HG03520 (cell line): ENCODE measurements at regions not wholly inside any gene's neighbourhood (a gene's known extent, or its start where the extent isn't known, plus 50 kb on each side); places are given as distances from the start of the nearest gene placed in this dataset.

Experiments
- ATAC-seq: cut with Tn5 transposase; IDR thresholded peaks from one replicate; pipeline ENCODE4 v1.9.1; 2021; ENCODE audit warnings: mild to moderate bottlenecking, moderate library complexity; ENCODE audit not compliant: unreplicated experiment

DNA sequence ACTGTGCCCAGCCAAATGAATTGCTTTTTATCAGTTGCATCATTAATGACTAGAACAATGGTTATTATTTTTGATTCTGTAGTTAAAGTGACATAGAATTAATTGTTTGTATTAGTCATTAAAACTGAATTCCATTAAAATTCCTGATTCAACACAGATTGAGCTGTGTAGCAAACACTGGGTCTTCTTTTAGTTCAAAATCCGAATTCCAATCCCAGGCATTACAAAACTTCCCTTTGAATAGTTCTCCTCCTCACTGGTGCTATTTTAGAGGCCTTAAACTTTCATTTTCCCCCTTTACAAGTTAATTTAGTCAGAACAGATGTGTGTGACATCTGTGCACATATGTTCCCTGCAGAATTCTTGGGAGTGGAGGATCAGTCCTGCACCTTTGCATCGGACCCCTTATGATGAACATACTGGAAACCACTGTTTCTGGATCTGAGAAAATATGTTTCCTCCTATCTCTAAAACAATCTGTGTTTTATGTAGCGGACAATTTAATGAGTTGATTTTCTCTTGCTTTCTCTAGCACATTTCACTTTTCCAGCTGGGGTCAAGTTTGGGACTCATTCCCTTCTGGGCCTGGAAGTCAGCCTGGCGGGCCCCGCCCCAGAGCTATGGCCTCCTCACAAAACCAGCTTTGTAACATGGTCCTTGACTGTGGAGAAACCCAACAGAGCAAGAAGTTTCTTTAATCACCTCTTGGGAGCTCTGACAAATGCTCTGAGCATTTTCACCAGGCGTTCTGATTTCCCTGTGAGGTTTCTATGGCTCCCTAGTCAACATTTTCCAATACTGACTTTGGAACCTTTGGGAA, 87.9 kb upstream of the MAMDC2 start:
- ATAC-seq = no peak

DNA sequence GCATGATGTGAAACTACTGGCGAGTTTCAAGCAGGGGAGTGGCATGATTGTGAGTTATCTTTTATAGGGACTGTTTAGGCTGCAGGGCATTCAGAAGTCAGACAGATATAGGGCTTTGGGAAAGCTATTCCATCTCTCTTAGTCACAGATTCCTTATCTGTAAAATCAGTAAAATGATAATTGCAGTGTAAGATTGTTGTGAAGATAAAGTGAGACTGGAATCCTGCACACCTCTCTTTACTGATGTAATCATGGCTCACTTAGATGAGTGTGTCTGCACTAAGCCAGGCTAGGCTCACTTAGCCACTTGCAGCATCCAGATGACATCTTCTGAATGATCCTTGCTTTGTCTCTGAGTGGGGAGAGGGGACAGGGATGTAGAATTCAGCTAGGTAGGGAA, 81.8 kb upstream of the MAMDC2 start:
- ATAC-seq = no peak

DNA sequence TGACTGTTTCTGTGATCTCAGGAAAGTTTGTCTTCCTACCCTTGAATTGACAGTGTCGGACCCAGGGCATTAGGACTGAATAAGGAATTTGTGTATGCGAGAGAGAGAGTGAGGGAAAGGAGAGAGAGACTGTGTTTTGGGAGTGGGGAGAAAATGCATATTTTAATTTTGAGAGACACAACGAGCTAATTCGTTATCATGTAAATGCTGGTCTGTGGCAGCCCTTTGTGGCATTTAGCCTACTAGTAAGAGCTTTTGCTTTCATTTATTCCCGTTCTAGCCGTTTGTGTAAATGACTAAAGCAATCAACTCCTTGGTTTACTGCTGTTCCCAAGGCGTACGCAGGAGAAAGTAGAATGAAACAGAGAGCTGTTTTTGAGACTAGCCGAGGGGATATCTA, 79.8 kb upstream of the MAMDC2 start:
- ATAC-seq = no peak

DNA sequence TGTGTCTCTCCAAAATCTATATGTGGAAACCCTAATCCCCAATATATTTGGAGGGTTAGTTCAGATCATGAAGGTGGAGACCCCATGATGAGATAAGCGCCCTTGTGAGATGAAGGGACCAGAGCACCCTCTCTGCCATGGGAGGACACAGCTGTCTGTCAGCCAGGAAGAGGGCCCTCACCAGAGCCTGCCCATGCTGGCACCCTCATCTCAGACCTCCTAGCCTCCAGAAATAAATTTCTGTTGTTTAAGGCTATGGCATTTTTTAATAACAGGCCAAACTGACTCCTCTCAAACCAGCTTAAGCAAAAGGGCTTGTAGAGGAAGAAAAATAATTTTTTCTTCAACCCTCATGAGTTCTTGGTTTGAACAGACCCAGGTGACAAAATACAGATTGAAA, 79.2 kb upstream of the MAMDC2 start:
- no peak for ATAC-seq

DNA sequence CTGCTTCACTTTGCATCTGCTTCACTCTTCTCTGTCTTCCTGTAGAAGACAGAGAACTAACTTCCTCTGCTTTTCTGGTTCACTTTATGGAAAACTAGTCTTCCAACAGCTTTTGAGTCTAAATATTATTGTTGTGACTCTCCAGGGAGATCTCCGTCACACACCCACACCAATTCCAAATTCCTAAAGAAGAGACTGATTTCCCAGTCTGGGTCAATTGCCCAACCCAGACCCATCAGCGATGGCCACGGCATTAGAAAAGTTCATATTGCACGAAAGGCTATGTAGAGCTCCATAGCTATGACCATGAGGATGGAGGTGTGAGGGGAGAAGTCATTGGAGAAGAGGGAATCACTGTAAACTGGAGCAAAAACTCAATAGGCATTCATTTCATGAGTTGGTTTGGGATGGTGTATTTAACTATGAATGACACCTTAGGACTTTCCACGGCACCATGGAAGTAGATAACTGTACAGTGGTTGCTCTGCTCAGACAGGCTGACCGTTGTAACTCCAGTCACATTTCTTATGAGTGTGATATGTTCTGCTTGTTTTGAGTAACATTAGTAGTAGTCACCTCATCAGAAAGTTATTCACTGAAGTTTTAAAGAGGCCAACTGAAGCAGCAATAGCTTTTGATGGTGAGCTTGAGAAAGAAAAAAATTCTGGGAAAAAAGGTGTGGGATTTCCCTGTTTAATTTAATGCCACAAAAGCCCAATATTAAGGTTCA, 78.1 kb upstream of the MAMDC2 start:
- ATAC-seq = no peak

DNA sequence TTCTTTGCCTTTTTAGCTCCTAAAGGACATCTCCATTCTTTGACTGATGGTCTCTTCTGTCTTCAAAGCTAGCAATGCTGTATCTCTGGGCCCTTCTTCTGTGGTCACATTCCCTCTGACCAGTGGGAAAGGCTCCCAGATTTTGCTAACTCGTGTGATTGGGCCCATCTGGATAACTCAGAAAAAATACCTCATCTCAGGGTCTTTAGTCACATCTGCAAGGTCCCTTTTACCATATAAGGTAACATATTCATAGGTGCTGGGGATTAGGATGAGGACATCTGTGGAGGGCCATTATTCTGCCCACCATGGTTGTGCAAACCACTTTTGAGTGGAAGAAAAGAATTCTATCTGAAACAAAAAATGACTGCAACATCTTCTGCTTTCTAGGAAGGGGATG, 76.3 kb upstream of the MAMDC2 start:
- no peak for ATAC-seq

DNA sequence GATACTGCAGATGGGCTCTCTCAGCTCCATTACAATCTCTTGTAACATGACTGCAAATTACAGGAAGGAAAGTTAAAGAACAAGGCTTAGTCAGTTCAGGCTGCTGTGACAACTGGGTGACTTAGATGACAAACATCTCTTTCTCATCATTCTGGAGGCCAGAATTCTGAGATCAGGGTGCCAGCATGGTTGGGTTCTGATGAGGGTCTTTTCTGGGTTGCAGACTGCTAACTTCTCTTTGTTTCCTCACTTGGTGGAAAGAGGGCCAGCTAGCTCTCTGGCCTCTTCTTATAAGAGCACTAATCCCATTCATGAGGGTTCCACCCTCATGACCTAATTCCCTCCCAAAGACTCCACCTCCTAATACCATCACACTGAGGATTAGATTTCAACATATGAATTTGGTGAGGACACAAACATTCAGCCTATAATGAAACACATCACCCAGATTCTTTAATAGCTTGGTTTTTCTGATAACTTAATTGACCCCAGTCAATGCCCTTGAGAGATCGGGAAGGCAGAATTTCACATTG, 73.6 kb upstream of the MAMDC2 start:
- no peak for ATAC-seq

DNA sequence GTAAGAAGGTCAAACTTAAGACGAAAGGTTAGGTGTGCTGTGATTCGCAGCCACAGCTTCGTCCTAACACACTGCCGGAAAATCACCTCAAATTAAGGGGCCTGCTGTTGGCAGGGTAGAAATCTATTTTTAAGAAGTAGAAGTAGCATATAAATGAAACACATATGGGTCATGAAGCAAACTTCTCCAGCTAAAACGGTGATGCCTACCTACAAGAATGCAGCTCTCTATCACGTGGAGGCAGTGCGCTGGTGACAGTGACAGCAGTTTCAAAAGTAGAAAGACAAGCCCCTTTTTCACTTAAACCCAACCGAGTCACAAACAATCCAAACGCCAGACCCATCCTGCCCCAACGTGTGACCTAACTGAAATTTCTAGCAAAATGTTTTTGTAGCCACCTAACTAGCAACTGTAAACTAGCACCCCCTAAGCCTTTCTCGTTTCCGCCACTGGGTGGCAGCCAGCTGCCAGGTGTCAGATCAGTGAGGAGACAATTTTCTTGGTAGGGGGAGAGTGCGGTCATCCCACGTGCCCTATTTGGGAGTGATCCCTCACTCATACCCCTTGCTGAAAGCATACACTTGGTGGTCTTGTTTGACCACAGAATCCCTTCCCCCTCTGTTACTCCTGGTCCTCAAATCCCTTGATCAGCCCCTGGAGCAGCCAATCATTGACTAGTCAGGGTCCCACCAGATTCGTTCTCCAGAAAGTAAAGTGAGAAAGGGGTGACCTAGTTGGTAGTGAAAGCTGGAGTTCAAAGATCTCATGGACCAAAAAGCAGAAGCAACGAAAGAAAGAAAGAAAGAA, 71.8 kb upstream of the MAMDC2 start:
- peak; percentile 46 for ATAC-seq

DNA sequence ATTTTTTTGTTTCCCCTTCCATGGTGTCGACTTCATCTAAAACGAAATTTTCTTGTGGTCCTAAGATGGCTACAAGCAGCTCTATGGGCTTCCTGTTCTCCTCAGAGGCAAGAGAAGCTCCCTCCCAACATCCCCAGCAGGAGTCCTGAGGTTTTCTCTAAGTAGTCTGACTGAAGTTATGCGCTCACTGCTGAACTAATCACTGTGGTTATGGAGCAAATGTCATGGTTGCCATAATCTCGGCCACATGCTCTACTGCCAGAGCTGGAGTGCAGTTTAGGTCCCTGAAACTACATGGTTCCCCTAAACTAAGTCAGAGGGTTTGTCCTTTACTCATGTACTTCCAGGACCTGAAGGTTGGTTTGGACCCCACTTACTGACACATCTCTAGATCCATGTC, 68.0 kb upstream of the MAMDC2 start:
- no peak for ATAC-seq

DNA sequence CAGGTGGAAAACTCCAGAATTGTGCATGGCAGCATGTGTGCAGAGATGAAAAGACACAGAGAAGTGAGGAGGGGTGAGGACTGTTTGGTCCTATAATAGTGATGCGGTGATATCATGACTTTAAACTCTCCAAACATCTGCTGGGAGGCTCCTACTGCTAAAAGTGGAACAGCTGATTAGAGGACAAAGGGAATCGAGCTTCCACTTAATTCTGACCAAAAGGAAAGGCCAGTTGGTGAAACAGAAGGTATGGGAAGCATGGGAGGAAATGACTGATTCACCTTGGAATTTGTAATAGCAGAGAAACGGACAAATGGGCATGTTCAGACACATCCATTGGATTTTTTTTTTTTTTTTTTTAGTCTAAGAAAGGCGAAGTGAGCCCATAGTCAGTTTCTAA, 67.5 kb upstream of the MAMDC2 start:
- no peak for ATAC-seq

DNA sequence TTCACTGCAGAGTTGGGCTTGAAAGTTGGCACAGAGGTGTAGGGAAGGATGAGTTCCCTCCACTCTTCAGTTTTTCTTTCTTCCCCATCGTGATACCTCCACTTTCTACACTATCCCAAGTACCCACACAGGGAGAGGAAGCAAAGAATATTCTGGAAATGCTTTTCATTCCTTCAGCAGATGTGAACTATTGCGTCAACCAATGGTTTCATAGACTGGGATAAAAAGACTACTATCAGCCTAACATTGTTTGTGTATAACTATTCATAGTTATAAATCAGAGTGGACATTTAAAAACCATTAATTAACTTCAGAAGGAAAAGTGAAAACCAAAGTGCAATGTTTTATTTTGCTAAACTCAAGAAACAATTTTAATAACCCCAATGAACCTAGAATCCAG, 63.6 kb upstream of the MAMDC2 start:
- ATAC-seq = no peak

DNA sequence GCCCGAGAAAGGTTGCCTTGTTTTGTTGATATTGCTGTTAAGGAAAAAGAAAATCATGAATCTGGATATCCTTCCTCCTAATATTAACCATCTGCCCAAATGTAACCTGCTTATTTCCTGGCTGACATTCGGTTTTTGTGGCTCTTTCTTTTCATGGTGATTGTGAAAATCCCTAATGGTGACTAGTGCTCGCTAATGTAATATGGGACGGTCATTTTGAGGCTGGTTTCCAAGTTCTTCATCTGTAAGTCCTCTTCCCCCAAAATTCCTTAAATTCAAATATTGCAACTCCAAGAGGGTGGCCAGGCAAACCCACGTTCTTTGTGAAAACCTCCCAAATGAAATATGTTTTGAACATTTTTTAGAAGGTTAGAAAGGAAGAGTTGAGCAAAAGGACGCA, 63.1 kb upstream of the MAMDC2 start:
- ATAC-seq = no peak

DNA sequence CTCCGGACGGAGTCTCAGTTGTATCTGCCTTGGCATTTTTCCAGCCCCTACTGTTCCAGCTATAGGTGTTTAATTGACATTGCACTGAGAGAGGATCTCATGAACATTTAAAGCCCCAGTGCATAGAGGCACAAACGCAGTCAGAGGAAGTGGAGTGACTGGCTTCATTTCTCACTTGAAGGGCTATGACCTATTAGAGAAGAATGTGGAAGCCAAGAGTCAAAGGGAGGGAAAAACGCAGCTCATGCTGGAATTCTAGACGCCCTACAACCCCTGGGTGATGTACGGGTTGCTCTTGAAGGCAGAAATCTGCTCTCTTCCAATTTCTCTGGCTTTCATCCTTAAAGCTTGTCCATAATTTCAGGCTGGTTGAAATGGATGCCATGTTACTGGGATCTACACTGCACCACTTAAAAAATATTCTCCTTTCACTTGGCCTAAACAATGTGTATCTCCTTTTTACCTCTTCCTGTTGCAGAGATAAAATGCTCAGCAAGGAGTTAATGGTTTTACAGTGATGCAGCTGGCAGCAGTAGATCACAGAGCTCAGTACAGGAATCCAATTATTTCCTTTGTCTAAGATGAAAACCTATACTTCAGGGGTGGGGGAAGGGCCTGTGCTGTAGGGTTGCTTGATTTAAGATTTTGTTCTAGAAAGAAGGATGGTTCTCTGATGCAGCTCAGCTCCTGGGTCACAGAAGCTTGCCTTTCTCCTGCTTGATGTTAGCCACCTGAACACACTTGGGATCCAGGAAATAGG, 61.8 kb upstream of the MAMDC2 start:
- ATAC-seq = no peak

DNA sequence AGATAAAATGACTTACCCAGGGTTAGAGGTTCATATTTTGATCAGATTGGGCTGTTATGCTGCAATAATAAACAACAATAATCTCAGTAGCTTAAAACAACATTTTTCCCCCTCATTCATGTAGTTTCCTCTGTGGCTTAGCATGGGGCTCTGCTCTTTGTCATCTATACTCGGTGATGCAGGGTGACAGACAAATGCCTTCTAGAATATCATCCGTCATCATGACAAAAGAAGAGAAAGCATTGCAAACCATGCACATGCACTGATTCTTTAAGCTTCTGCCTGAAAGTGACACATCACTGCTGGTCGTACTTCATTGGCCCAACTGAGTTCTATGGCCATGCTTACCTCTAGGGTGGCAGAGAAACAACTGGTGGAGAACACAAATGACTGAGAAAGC, 58.8 kb upstream of the MAMDC2 start:
- ATAC-seq = no peak

DNA sequence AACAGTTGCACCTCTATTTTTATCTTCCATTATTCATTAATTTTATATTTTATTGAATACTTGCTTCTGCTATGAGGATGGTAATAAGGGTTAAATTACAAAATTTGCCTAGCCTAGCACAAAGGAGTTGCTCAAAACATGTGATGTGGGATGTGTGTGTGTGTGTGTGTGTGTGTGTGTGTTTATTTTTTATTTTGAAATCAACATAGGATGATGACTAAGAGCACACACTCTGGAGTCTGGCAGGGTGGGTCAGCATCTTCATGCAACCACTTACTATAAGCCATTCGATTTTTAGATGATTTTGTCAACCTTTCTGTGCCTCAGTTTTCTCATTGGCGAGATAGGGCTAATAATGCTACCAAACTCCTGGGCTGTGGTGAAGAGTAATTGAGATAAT, 57.7 kb upstream of the MAMDC2 start:
- ATAC-seq = no peak

DNA sequence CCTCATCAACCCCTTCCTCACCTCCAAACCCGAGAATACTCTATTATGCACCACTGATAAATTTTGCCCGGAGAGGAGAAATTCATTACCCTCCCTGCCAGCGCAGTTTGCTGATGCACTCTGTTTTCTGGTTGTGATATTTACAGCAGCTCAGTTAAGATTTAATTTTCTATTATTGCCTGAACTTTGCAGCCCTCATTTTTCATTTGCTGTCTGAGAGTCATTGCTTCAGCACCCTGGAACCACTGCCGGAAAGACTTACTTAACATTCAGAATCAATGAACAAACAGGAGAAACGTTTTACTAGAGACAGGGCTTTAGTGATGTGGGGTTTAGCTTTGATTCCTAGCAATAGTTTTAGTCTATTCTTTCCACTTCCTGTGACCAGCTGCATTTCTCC, 56.7 kb upstream of the MAMDC2 start:
- no peak for ATAC-seq

DNA sequence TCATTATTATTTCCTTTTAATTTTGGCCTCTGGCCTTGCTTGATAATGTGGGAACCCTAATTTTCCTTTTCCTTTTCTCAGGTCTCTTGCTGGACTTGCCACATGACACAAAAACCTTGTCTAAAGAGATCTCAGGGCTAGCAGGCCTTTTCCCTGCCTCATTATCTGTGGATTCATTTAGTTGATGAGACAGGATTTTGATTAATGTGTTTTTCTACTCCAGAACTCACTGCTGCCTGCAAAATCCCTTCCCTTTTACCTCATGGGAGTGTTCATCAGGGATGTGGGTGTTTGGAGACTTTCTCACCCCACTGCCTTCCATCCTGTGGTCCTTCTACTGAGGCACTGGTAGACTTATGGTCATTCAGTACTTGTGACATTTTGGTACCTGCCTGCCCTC, 56.2 kb upstream of the MAMDC2 start:
- no peak for ATAC-seq

DNA sequence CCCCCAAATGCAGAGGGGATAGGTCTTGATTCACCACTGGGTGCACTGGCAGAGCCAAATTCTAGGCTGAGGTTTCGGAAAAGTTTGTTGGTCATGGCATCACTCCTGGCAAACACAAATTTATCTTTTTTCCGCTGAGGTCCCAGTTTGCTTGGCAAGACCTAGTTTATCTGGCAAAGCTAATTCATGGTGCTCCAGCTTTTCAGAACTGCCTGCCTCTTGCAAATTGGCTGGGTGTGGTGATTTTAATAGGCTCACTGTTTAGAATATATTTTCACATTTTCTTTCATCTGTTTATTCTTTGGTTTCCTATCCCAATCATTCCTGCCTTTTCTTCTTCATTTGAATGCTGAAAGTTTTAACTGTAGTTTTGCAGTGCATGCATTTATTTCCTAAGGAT, 50.5 kb upstream of the MAMDC2 start:
- no peak for ATAC-seq
